Small intestine (tissue), 7 donors: ENCODE measurements at regions not wholly inside any gene's neighbourhood (a gene's known extent, or its start where the extent isn't known, plus 50 kb on each side); places are given as distances from the start of the nearest gene placed in this dataset.

Experiments used
- DNase-seq, 2 donors: peaks; one replicate each; pipeline versions ENCODE4 v3.0.0 to v3.0.0-alpha.2; 2013
- FAIRE-seq: peaks from 2 replicates; lab custom pipeline; 2012; peaks lifted over from hg19 to GRCh38; lab: Jason Lieb, UNC
- H3K27ac ChIP-seq, 3 donors: one replicate each; pipeline ENCODE4 v1.5.1; 2013; ENCODE audit warnings: low read length in 2 of 3, mild to moderate bottlenecking in 2 of 3, control low read depth in 1 of 3, inconsistent platforms in 1 of 3, low read depth in 1 of 3, moderate library complexity in 1 of 3
- H3K27me3 ChIP-seq, 3 donors: one replicate each; pipeline ENCODE4 v1.6.1; 2013; ENCODE audit warnings: low read length in 3 of 3, inconsistent platforms in 1 of 3; ENCODE audit not compliant: control insufficient read depth in 3 of 3, insufficient read depth in 3 of 3
- H3K36me3 ChIP-seq, 3 donors: one replicate each; pipeline ENCODE4 v1.6.1; 2013; ENCODE audit warnings: low read length in 3 of 3, inconsistent platforms in 1 of 3, low read depth in 1 of 3, mild to moderate bottlenecking in 1 of 3, moderate library complexity in 1 of 3; ENCODE audit not compliant: control insufficient read depth in 3 of 3, insufficient read depth in 2 of 3
- H3K4me1 ChIP-seq, 3 donors: one replicate each; pipeline ENCODE4 v1.6.1; 2013; ENCODE audit warnings: low read length in 2 of 3, inconsistent platforms in 1 of 3, low read depth in 1 of 3, mild to moderate bottlenecking in 1 of 3, moderate library complexity in 1 of 3; ENCODE audit not compliant: control insufficient read depth in 3 of 3, insufficient read depth in 2 of 3
- H3K4me3 ChIP-seq, 3 donors: one replicate each; pipeline ENCODE4 v1.5.1; 2013; ENCODE audit warnings: low read length in 3 of 3, control low read depth in 1 of 3, inconsistent platforms in 1 of 3, low read depth in 1 of 3, mild to moderate bottlenecking in 1 of 3, moderate library complexity in 1 of 3
- H3K9me3 ChIP-seq, 2 donors: one replicate each; pipeline ENCODE4 v1.6.1; 2013; ENCODE audit warnings: low read depth in 1 of 2, low read length in 1 of 2; ENCODE audit not compliant: control insufficient read depth in 2 of 2, insufficient read depth in 1 of 2
- WGBS, 3 donors: extraction: QIAGEN DNeasy Blood & Tissue Kit; methylation state at CpG; one replicate each; pipeline ENCODE4 v1.1.7; 2013; 5-methylcytosine and 5-hydroxymethylcytosine counted together
- donor health status: healthy with polysubstance abuse.
- donor health status: control.
- donor health status: control.
- donor health status: Bipolar disorder and iron deficiency.
- donor health status: healthy.

DNA sequence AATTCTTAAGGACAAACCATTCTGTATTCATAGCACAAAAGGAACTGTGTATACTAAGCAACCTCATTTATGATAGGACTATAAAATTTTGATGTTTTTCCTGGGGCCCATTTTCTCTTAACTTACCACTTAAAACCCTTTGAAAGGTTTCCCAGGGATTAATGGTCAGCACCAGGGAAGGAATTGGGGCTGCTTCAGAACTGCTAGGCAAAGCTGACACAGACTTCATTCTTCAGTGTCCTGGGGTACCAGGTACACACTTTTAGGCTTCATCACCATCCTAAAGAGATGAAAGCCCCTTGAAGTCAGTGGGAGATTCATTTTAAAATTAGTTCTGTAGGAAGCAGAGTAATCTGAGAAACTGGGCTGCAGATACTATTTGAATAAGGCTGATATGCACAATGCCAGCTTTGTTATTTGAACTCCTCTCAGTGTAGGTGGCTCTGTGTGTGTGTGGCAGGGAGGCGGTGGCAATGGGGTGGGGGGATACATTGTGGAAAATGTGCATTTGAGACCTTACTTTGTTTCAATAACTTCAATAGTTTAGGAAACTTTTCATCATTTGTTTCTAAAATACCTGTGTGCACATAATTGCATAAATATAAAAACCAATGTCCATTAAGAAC lies 329.3 kb upstream of the DCN start:
- FAIRE-seq (no peak), DNase-seq (no peak)
- H3K27ac ChIP-seq, result no peak overlapping the region
- no peaks in the 10 kb centered on the region for H3K27me3 ChIP-seq
- H3K4me3 ChIP-seq, result no peak overlapping the region
- no peaks in the 10 kb centered on the region for H3K9me3 ChIP-seq
- WGBS, 3 donors, result 78 to 88% (median 78%) methylated on average over 1 of the region's 1 CpG
- peaks cover 0 to 8% (median 0%) of the 10 kb centered on the region in 3 donors for H3K4me1 ChIP-seq
- H3K36me3 ChIP-seq, result no peaks in the 10 kb centered on the region

DNA sequence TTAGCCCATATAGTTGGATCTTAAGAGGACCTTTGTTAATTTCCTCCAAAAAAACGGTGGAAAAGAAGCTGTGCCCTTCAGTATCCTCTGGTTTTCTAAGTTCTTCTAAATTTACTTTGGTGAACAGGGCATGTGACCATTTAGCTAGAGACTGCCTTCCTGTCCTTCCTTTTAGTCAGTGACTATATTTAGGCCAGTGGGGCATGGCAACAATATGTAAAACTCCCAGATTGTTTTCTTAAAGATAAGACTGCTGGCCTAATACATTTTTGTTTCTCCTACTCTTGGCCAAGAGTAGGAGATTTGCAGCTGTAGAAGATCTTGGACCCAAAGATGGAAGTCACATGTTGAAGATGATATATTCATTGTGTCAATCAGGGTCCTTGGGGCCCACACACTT lies 325.1 kb upstream of the DCN start:
- DNase-seq (no peak), FAIRE-seq (no peak)
- 57 to 78% (median 66%) methylated on average over 1 of the region's 1 CpG for WGBS, 3 donors
- no peak overlapping the region for H3K4me3 ChIP-seq
- H3K27me3 ChIP-seq, result no peaks in the 10 kb centered on the region
- H3K27ac ChIP-seq, result no peak overlapping the region
- H3K9me3 ChIP-seq, result peaks cover 0 to 2% of the 10 kb centered on the region in 2 donors
- H3K36me3 ChIP-seq, result no peaks in the 10 kb centered on the region
- H3K4me1 ChIP-seq, result no peaks in the 10 kb centered on the region

DNA sequence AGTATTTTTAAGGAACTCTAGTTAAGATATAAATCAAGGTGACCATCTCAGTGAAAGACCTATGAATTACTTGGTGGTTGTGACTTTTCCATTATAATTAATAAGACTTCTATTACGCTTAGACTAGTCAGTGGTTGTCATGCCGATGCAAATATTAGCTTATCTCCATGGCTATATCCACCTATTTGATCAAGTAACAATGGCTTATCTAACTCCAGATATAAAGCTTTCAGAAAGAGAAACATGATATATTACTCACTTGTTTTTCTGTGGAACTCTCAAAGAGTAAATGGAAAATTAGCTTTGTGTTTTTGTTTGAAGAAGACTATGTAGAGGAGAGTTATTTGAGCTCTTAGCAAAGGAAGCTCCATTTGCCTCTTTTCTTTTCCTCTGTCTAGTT lies 323.8 kb upstream of the DCN start:
- WGBS, 3 donors, result 31 to 61% (median 50%) methylated on average over 2 of the region's 2 CpGs
- H3K27me3 ChIP-seq, result no peaks in the 10 kb centered on the region

GRCh38 chr12:91505006-91505405 lies 322.4 kb upstream of the DCN start:
- Histone ChIP-seq H3K27ac (no peak overlapping the region), H3K9me3 (peaks cover 0 to 8% of the 10 kb centered on the region in 2 donors), H3K4me3 (no peak overlapping the region), H3K4me1 (no peaks in the 10 kb centered on the region), H3K27me3 (no peaks in the 10 kb centered on the region), H3K36me3 (no peaks in the 10 kb centered on the region)
- FAIRE-seq (no peak), DNase-seq (no peak)

More for the DNA sequence above, 323.8 kb upstream of the DCN start:
- DNase-seq, result no peak
- Histone ChIP-seq H3K9me3 (peaks cover 0 to 8% of the 10 kb centered on the region in 2 donors), H3K4me1 (no peaks in the 10 kb centered on the region), H3K36me3 (no peaks in the 10 kb centered on the region), H3K4me3 (no peak overlapping the region), H3K27ac (no peak overlapping the region)
- no peak for FAIRE-seq

DNA sequence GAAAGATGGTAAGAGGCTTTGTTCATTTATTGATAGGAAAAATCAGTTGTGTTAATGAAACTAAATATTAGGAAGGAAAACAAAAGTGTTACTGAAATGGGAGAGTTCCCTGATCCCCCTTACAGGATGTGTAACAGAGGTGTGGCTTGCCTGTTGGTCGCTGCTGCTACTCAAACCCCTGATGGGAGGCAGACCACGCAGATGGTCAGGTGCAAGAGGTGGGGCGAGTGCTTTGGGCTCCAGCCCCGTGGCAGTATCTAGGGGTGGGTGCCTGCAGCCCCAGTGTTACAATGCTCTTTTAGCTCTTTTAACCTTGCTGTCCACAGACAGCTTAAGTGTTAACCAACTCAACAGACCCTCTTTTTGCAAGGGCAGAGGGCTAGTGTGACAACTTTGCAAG lies 319.6 kb upstream of the DCN start:
- Histone ChIP-seq H3K27me3 (no peaks in the 10 kb centered on the region), H3K9me3 (peaks cover 0 to 8% of the 10 kb centered on the region in 2 donors), H3K27ac (no peak overlapping the region), H3K4me3 (no peak overlapping the region), H3K36me3 (no peaks in the 10 kb centered on the region), H3K4me1 (no peaks in the 10 kb centered on the region)
- no peak for DNase-seq
- FAIRE-seq, result no peak
- 86 to 92% (median 91%) methylated on average over 4 of the region's 4 CpGs for WGBS, 3 donors

DNA sequence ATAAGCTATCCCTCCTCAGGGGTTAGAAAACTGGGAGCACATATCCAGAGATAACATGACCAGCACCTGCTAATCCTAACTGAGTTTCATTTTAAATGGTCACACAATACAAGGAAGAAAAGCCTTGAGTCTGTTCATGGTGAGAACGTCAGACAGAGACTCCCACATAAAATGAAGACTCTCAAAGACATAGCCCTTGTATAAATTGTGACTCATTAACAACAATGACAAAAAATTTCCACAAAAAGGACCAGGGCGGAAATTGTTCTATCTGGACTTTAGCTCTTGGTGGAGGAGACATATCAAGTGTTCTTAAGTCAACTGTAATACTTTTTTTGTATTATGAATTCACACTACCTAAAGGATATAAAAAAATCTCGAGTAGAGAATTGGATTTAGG lies 313.7 kb upstream of the DCN start:
- no peaks in the 10 kb centered on the region for H3K27me3 ChIP-seq
- no peak overlapping the region for H3K27ac ChIP-seq
- H3K4me3 ChIP-seq, result no peak overlapping the region
- no peaks in the 10 kb centered on the region for H3K9me3 ChIP-seq
- 18 to 52% (median 30%) methylated on average over 3 of the region's 3 CpGs for WGBS, 3 donors
- FAIRE-seq (no peak), DNase-seq (peak; percentile 16 to 44)
- H3K36me3 ChIP-seq, result no peaks in the 10 kb centered on the region
- no peaks in the 10 kb centered on the region for H3K4me1 ChIP-seq

DNA sequence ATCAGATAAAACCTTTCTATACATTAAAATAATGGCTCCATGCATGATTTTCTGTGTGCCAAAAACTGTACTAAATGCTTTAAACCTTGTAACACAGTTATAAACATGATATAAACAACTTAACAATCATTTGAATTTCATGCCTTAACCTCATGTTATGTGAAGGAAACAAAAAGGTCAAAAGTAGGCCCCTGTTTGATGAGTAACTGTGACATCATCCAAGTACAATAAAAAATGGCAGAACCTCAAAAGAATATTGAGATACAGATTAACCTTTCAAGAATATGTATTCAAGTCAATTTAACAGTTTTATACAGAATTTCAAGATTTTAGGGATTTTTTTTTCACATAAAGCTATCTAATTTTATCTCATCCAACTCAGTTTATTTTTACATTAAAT lies 310.7 kb upstream of the DCN start:
- H3K9me3 ChIP-seq, result no peaks in the 10 kb centered on the region
- FAIRE-seq, result no peak
- H3K4me3 ChIP-seq, result no peak overlapping the region
- no peak overlapping the region for H3K27ac ChIP-seq
- H3K27me3 ChIP-seq, result no peaks in the 10 kb centered on the region
- H3K36me3 ChIP-seq, result no peaks in the 10 kb centered on the region
- H3K4me1 ChIP-seq, result no peaks in the 10 kb centered on the region
- no peak for DNase-seq

- FAIRE-seq, result no peak
- DNase-seq, result peak; percentile 39 to 65
Observed at GRCh38 chr12:91492648-91493047, 310.0 kb upstream of the DCN start.

GRCh38 chr12:91490667-91491311 lies 308.2 kb upstream of the DCN start:
- Histone ChIP-seq H3K4me1 (no peaks in the 10 kb centered on the region), H3K4me3 (no peak overlapping the region), H3K36me3 (no peaks in the 10 kb centered on the region), H3K9me3 (no peaks in the 10 kb centered on the region), H3K27ac (no peak overlapping the region), H3K27me3 (no peaks in the 10 kb centered on the region)
- FAIRE-seq (no peak), DNase-seq (no peak)
- WGBS, 3 donors, result 35 to 69% (median 51%) methylated on average over 4 of the region's 4 CpGs

More at GRCh38 chr12:91492648-91493047, 310.0 kb upstream of the DCN start:
- Histone ChIP-seq H3K4me3 (no peak overlapping the region), H3K9me3 (no peaks in the 10 kb centered on the region), H3K36me3 (no peaks in the 10 kb centered on the region), H3K4me1 (no peaks in the 10 kb centered on the region), H3K27ac (peak overlapping the region in 1 of 3 donors; percentile 42), H3K27me3 (no peaks in the 10 kb centered on the region)
- 25 to 69% (median 50%) methylated on average over 1 of the region's 1 CpG for WGBS, 3 donors
